Dedifferentiated amniotic fluid mesenchymal stem cell (primary cell): ENCODE measurements at regions not wholly inside any gene's neighbourhood (a gene's known extent, or its start where the extent isn't known, plus 50 kb on each side); places are given as distances from the start of the nearest gene placed in this dataset.
"Not testable (repeated sequence)": the region's sequence is repeated elsewhere in the genome, so short reads cannot be mapped to it uniquely, and the experiment has no call there.

Experiments used
- DNase-seq: peaks from one replicate; pipeline ENCODE4 v3.0.0-alpha.2; 2016; ENCODE audit errors: extremely low spot score

- DNase-seq = no peak
Measured at GRCh38 chr16:22653876-22654275, 143.2 kb downstream of the NPIPB5 start.

GRCh38 chr16:22656573-22656972, 145.9 kb downstream of the NPIPB5 start:
- DNase-seq = not testable (repeated sequence)

GRCh38 chr16:22659933-22660332, 149.2 kb downstream of the NPIPB5 start:
- no peak for DNase-seq

GRCh38 chr16:22660441-22661160, 149.9 kb downstream of the NPIPB5 start:
- DNase-seq = no peak

- no peak for DNase-seq
Measured at GRCh38 chr16:22661161-22661647, 150.5 kb downstream of the NPIPB5 start.

- not testable (repeated sequence) for DNase-seq
Measured at GRCh38 chr16:22662958-22663357, 151.0 kb upstream of the HS3ST2 start.

GRCh38 chr16:22663389-22664064, 150.4 kb upstream of the HS3ST2 start:
- DNase-seq = no peak

GRCh38 chr16:22664132-22664531, 149.8 kb upstream of the HS3ST2 start:
- DNase-seq = no peak

- DNase-seq = no peak
Measured at GRCh38 chr16:22664561-22664997, 149.4 kb upstream of the HS3ST2 start.

GRCh38 chr16:22665048-22665797, 148.7 kb upstream of the HS3ST2 start:
- DNase-seq = no peak

GRCh38 chr16:22665803-22666202, 148.2 kb upstream of the HS3ST2 start:
- no peak for DNase-seq

GRCh38 chr16:22668318-22668717, 145.6 kb upstream of the HS3ST2 start:
- no peak for DNase-seq

- no peak for DNase-seq
Measured at GRCh38 chr16:22670044-22670536, 143.9 kb upstream of the HS3ST2 start.

- DNase-seq = no peak
Measured at GRCh38 chr16:22670551-22671041, 143.4 kb upstream of the HS3ST2 start.

- no peak for DNase-seq
Measured at GRCh38 chr16:22671301-22672076, 142.5 kb upstream of the HS3ST2 start.

- no peak for DNase-seq
Measured at GRCh38 chr16:22672830-22673210, 141.1 kb upstream of the HS3ST2 start.

GRCh38 chr16:22673421-22673831, 140.5 kb upstream of the HS3ST2 start:
- no peak for DNase-seq

- no peak for DNase-seq
Measured at GRCh38 chr16:22674832-22675191, 139.2 kb upstream of the HS3ST2 start.

- no peak for DNase-seq
Measured at GRCh38 chr16:22675745-22676540, 138.0 kb upstream of the HS3ST2 start.

GRCh38 chr16:22677024-22677830, 136.7 kb upstream of the HS3ST2 start:
- DNase-seq = no peak
